Limb (tissue), 2 donors: ENCODE measurements at regions not wholly inside any gene's neighbourhood (a gene's known extent, or its start where the extent isn't known, plus 50 kb on each side); places are given as distances from the start of the nearest gene placed in this dataset.
A peak's percentile ranks its signal among the peaks of the same experiment; 100 is the strongest.
"Not testable (repeated sequence)": the region's sequence is repeated elsewhere in the genome, so short reads cannot be mapped to it uniquely, and the experiment has no call there.

Source experiments
- DNase-seq, 2 donors: peaks; one replicate each; pipeline ENCODE4 v3.0.0-alpha.2; 2016; ENCODE audit errors: extremely low spot score in 2 of 2

- no peak for DNase-seq
These were observed 83.3 kb upstream of the SLC66A3 start for GRCh38 chr2:11071939-11072338.

- DNase-seq, result no peak
These were observed 82.7 kb upstream of the SLC66A3 start for GRCh38 chr2:11072550-11072949.

GRCh38 chr2:11073251-11073650 lies 82.0 kb upstream of the SLC66A3 start:
- DNase-seq, result peak in 1 of 2 donors; percentile 63

GRCh38 chr2:11073776-11074175 lies 81.5 kb upstream of the SLC66A3 start:
- DNase-seq, result no peak

DNA sequence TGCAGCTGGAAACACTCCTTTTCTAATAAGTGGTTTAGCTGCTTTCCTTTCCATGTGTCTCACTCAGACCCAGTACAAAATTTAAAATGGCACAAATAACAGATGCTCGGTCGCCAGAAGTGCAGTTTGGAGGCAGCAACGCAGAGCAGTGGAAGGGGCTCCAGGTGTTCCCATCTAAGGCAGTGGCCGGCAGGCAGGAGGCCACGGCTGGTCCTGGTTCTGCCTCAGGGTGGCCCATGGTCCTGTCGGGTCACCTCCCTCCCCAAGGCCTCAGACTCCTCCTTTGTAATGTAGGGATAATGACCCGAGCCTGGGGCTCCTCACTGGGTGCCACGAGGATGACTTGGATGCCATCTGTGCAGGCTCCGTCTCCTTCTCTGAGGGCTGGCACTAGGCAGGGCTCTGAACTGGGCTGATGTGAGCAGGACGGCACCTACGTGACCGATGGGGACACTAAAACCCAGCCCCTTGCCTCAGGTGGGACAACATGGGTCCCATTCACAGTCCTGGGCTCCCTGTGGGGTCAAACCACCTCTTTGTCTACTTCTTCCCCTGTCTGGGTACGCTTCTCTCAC lies 80.9 kb upstream of the SLC66A3 start:
- no peak for DNase-seq

- no peak for DNase-seq
These were observed 80.0 kb upstream of the SLC66A3 start for GRCh38 chr2:11075221-11075620.

DNA sequence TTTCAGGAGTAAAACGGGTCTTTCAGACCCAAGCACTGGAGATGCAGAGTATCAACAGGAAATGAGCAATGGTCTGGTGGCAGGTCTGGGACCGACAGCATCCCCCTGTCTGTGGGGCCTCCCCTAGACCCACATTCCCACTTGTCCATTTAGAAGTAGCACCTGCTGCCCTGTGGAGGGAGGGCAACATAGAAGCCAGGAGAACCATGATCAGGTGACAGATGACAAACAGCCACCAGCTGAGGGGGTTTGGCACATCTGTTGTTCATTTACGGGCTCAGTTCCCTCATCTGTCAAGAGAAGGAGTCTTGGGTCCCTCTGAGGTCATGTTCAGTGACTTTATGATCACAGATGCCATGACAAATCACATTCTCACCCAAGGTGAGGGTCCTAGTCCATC lies 77.9 kb upstream of the SLC66A3 start:
- DNase-seq, result no peak

DNA sequence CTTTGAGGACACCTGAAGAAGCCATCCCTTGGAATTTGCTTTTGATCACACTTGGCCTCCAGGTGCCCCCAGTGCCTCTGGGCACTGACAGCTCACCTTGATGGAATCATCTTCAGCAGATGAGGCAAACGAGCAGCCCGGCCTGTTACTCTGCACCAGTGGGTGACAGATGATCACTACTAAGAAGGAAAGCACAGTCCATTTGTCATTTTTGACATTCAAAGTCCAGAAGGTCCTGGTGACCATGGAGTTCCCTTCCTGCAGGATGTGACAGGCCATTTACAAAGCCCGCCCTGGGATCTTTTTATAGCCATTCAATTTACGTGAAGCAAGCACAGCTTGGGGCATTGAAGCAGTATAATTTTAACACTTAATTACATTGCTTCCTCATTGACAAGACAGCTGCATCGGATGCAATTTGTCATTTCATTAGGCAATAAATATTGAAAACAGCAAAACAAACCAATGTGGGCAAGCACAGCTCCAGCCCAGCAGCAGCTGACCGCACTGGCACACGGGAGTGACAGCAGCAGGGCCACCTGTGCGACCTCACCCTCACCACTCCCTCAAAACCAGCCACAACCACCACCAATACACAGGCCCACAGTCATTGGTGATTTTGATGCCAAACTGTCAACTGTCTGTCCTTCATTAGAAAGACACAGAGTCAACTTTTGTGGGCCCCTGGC lies 76.0 kb upstream of the SLC66A3 start:
- no peak for DNase-seq

DNA sequence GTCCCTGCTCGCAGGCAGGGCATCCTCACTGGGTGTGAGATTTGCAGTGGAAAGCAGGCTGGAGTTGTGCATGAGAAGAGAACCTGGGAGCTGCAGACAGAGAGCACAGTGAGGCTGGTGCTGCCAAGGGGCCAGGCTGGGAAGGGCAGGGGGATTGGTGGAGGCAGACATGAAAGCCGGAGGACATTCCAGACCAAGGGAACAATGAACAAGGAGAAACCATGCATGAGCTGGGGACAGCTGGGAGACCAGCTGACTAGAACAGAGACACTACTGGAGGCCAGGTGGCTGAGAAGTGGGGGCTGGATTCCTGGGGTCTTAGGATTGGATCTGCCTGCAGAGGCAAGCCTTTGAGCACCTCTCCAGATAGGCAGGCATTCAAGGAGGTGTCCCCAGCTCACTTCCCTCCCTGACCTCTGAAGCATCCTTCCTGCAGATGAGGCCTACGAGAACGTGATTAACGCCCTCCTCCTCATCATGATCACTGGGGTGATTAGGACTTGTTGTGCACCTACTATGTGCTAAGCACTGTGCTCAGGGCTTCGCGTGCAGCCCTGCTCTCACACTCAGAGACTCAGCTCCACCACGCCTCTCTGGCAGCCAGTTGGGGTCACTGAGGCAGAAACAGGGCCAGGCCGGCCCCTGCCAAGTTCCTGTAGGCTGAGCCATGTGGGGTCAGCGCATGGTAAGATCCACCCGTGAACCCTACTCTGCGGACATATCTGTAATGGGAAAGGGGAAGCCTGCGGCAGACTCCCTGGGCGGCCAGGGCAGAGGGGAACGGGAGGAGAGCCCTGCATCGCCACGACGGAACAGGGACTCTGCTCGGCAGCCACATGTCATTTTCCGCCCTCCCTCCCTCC lies 74.8 kb upstream of the SLC66A3 start:
- DNase-seq, result peak; percentile 38 to 49

DNA sequence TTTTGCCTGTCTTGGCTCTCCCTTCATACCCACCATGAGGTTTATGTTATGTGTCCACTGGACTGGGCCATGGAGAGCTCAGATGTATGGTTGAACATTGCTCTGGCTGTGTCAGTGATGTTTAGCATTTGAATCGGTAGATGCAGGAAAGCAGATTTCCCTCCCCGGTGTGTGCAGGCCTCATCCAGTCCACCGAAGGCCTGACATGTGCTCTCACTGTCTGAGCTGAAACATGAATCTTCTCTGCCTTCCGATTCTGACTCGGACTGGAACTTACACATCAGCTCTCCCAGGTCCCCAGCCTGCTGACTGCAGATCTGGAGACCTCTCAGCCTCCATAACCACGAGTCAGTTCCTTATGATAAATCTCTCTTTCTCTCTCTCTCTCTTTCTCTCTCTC lies 72.4 kb upstream of the SLC66A3 start:
- DNase-seq, result no peak

- DNase-seq, result not testable (repeated sequence)
These were observed 66.4 kb upstream of the SLC66A3 start for GRCh38 chr2:11088821-11089220.

GRCh38 chr2:11090187-11090586 lies 65.1 kb upstream of the SLC66A3 start:
- DNase-seq, result no peak

GRCh38 chr2:11092701-11093335 lies 62.4 kb upstream of the SLC66A3 start:
- DNase-seq, result no peak

- no peak for DNase-seq
These were observed 61.8 kb upstream of the SLC66A3 start for GRCh38 chr2:11093467-11093866.

GRCh38 chr2:11094021-11094810 lies 61.1 kb upstream of the SLC66A3 start:
- DNase-seq, result no peak

GRCh38 chr2:11096591-11096990 lies 58.7 kb upstream of the SLC66A3 start:
- DNase-seq, result peak in 1 of 2 donors; percentile 16

- DNase-seq, result peak in 1 of 2 donors; percentile 11
These were observed 58.1 kb upstream of the SLC66A3 start for GRCh38 chr2:11097038-11097720.

- DNase-seq, result no peak
These were observed 57.3 kb upstream of the SLC66A3 start for GRCh38 chr2:11097854-11098387.

DNA sequence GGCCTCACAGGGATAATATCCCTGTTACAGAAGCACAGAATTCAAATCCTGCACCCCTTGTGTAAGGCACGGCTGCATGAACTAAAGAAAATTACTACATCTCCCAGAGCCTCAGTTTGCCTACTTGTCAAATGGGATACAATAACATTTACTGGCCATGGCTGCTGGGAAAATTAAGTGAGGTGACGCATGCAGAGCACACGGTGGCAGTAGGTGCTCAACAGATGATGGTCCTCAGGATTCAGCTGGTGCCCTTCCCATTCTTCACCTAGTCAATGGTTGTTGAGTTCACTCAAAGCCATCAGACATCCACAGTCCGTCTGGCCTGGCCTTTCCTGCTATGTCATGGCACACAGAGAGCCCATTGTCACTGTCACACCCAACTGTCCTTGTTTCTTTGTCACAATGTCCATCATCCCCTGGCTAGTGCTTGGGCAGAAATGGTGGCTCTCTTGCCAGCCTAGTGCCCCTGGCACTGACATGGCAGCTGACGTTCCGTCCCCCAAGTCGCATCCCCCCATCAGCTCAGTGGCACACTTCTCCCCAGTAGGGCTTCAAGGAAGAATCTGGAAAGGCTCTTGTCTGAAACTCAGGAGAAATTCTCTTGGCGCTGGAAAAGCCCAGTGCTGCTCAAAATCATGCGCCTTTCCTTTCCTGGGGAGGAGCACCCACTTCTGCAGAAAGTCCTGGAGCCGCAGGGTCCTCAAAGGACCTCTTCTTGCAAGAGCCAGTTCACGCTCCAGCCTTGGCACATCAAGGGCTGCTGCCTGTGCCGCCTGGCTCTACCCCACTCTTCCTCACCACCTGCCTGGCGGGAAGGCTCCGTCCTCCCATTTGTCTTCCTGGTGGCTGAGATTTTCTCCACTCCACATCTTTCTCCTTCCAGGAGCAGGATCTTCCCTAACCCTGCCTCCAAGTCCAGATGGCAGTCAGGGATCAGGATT lies 55.9 kb upstream of the SLC66A3 start:
- DNase-seq, result peak in 1 of 2 donors; percentile 11
